IMR-90 (cell line): ENCODE measurements at regions not wholly inside any gene's neighbourhood (a gene's known extent, or its start where the extent isn't known, plus 50 kb on each side); places are given as distances from the start of the nearest gene placed in this dataset.

Source experiments
- CEBPB ChIP-seq: IDR thresholded peaks from 2 replicates; pipeline ENCODE4 v1.6.1; 2012; ENCODE audit warnings: low read depth, low read length, improper control_type of control experiment
- ELK1 ChIP-seq: fragments of 150-350 bp; IDR thresholded peaks from 2 replicates; pipeline ENCODE4 v1.6.1; 2016; ENCODE audit warnings: low read depth, mild to moderate bottlenecking, low read length, moderate library complexity, borderline replicate concordance
- FOS ChIP-seq: fragments of 150-350 bp; IDR thresholded peaks from 2 replicates; pipeline ENCODE4 v1.6.1; 2016; ENCODE audit warnings: low read depth, low read length
- MXI1 ChIP-seq: IDR thresholded peaks from 2 replicates; pipeline ENCODE4 v1.6.1; 2012; ENCODE audit warnings: low read depth, mild to moderate bottlenecking, low read length, moderate library complexity, borderline replicate concordance
- NFE2L2 ChIP-seq: fragments of 150-350 bp; IDR thresholded peaks from 2 replicates; pipeline ENCODE4 v1.6.1; 2016; ENCODE audit warnings: low read depth, mild to moderate bottlenecking, low read length
- POLR2A ChIP-seq: IDR thresholded peaks from 2 replicates; pipeline ENCODE4 v1.6.1; 2012; ENCODE audit warnings: mild to moderate bottlenecking, low read depth, low read length
- RAD21 ChIP-seq: IDR thresholded peaks from 2 replicates; pipeline ENCODE4 v1.6.1; 2012; ENCODE audit warnings: low read length, improper control_type of control experiment
- USF2 ChIP-seq: fragments of 150-350 bp; IDR thresholded peaks from 2 replicates; pipeline ENCODE4 v1.6.1; 2017; ENCODE audit warnings: mild to moderate bottlenecking, antibody characterized with exemption, low read length, low read depth
- TF ChIP-seq, protein P1 (sequence below): conservative IDR thresholded peaks from 2 replicates; pipeline ENCODE4 v1.5.1; 2012; ENCODE audit warnings: mild to moderate bottlenecking, low read depth, low read length, improper control_type of control experiment

DNA sequence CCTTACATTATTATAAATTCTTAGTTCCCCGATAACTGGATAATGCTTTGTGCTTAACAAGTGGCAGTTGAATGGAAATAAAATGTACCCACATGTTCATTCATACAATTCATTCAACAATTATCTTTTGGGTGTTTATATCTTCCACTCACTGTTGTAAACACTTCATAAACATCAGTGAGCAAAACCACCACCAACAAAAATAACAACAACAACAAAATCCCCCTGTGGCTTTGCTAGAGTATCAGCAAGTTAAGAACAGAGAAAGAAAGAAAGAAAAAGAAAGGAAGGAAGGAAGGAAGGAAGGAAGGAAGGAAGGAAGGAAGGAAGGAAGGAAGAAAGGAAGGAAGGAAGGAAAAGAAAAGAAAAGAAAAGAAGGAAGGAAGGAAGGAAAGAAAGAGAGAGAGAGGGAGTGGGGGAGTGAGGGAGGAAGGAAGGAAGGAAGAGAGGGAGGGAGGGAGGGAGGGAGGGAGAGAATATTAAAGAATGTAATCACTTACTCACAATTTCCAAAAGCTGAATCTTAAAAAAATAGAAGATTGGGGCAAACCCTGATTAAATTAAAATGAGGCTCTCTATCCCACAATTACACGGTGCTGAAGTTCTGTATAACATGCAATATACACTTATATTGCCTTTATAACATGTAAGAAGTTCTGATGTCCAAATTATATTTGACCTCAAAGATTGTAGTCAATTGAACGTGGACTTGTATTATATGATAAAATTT, 2238.8 kb downstream of the LRRC4C start:
- TF ChIP-seq, protein P1, sequence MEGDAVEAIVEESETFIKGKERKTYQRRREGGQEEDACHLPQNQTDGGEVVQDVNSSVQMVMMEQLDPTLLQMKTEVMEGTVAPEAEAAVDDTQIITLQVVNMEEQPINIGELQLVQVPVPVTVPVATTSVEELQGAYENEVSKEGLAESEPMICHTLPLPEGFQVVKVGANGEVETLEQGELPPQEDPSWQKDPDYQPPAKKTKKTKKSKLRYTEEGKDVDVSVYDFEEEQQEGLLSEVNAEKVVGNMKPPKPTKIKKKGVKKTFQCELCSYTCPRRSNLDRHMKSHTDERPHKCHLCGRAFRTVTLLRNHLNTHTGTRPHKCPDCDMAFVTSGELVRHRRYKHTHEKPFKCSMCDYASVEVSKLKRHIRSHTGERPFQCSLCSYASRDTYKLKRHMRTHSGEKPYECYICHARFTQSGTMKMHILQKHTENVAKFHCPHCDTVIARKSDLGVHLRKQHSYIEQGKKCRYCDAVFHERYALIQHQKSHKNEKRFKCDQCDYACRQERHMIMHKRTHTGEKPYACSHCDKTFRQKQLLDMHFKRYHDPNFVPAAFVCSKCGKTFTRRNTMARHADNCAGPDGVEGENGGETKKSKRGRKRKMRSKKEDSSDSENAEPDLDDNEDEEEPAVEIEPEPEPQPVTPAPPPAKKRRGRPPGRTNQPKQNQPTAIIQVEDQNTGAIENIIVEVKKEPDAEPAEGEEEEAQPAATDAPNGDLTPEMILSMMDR = no peak
- TF ChIP-seq ELK1 (no peak), RAD21 (no peak), MXI1 (no peak), POLR2A (no peak), USF2 (no peak), CEBPB (no peak), NFE2L2 (no peak), FOS (no peak)
